HG03565 (cell line): ENCODE measurements at regions not wholly inside any gene's neighbourhood (a gene's known extent, or its start where the extent isn't known, plus 50 kb on each side); places are given as distances from the start of the nearest gene placed in this dataset.

Experiments used
- ATAC-seq: cut with Tn5 transposase; IDR thresholded peaks from one replicate; pipeline ENCODE4 v1.9.1; 2021; ENCODE audit warnings: mild to moderate bottlenecking, moderate library complexity; ENCODE audit not compliant: unreplicated experiment

GRCh38 chr9:11443631-11444030 is 830.8 kb upstream of the PTPRD start:
- ATAC-seq = no peak

- no peak for ATAC-seq
Observed at GRCh38 chr9:11457825-11458790, 845.3 kb upstream of the PTPRD start.

GRCh38 chr9:11469745-11470144 is 856.9 kb upstream of the PTPRD start:
- ATAC-seq = no peak

GRCh38 chr9:11471321-11471720 is 858.5 kb upstream of the PTPRD start:
- no peak for ATAC-seq

GRCh38 chr9:11500780-11501179 is 888.0 kb upstream of the PTPRD start:
- no peak for ATAC-seq

- ATAC-seq = no peak
Observed at GRCh38 chr9:11506980-11507379, 894.2 kb upstream of the PTPRD start.

- ATAC-seq = no peak
Observed at GRCh38 chr9:11537566-11537965, 924.8 kb upstream of the PTPRD start.

- ATAC-seq = no peak
Observed at GRCh38 chr9:11542781-11543180, 930.0 kb upstream of the PTPRD start.

- no peak for ATAC-seq
Observed at GRCh38 chr9:11546231-11546630, 933.4 kb upstream of the PTPRD start.

GRCh38 chr9:11549311-11549794 is 936.6 kb upstream of the PTPRD start:
- ATAC-seq = no peak

- ATAC-seq = no peak
Observed at GRCh38 chr9:11551106-11551505, 938.3 kb upstream of the PTPRD start.

- no peak for ATAC-seq
Observed at GRCh38 chr9:11558043-11558442, 945.2 kb upstream of the PTPRD start.

- ATAC-seq = no peak
Observed at GRCh38 chr9:11559001-11559776, 946.4 kb upstream of the PTPRD start.

GRCh38 chr9:11577522-11577921 is 964.7 kb upstream of the PTPRD start:
- ATAC-seq = no peak

- ATAC-seq = no peak
Observed at GRCh38 chr9:11595756-11596155, 983.0 kb upstream of the PTPRD start.

GRCh38 chr9:11618241-11618805 is 1005.5 kb upstream of the PTPRD start:
- ATAC-seq = no peak

- no peak for ATAC-seq
Observed at GRCh38 chr9:11632691-11633090, 1019.9 kb upstream of the PTPRD start.

GRCh38 chr9:11646831-11647230 is 1034.0 kb upstream of the PTPRD start:
- ATAC-seq = no peak

GRCh38 chr9:11653867-11654266 is 1039.3 kb upstream of the TYRP1 start:
- ATAC-seq = no peak

- ATAC-seq = no peak
Observed at GRCh38 chr9:11663913-11664312, 1029.3 kb upstream of the TYRP1 start.

- no peak for ATAC-seq
Observed at GRCh38 chr9:11676821-11677220, 1016.4 kb upstream of the TYRP1 start.
